GM18867 (cell line): ENCODE measurements at regions not wholly inside any gene's neighbourhood (a gene's known extent, or its start where the extent isn't known, plus 50 kb on each side); places are given as distances from the start of the nearest gene placed in this dataset.

Experiments used
- ATAC-seq: cut with Tn5 transposase; IDR thresholded peaks from one replicate; pipeline ENCODE4 v1.9.1; 2021; ENCODE audit warnings: mild to moderate bottlenecking, moderate library complexity; ENCODE audit not compliant: unreplicated experiment

DNA sequence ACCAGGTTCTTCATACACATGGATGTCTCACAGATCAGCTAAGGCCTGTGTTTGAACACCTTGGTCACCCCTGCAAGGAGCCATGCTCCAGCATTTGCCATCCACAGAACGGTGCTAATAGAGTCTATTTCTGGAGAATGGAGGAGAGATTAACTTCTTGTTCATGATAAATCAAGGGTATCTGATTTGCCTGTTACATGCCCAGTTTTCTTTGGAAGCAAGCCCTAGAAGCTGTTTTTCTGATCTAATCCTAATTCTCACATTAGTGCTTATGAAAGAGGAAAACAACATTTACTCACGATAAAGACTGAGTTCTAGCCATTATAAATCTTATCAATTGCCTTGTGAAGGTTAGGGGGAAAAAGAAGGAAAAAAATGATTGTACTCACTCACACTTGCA, 119.6 kb upstream of the DTNA start:
- no peak for ATAC-seq

DNA sequence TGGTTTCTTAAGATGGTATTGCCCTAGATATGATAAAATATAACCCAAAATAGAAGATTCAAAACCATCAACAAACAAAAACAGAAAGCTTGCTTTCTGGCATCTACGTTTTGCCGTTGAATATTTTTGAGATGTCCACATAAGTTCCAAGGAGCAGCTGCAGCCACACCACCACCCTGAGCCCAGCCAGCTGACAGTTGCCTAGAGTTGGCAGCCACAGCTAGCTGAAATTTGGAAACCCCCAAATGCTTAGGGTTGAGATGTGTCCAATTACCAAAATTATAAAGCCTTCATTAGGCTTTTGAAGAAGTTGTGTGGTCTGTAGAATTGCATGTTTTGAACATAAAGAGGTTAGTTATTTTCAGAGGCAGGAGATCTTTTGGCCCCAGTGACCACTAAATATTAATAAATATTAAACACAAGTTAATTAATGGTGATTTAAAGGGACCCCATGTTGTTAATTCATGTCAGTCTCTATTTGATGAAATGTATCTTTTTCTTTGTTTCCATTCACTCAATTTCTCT, 118.1 kb upstream of the DTNA start:
- ATAC-seq: no peak

- no peak for ATAC-seq
Measured at GRCh38 chr18:34592481-34592880, 117.6 kb upstream of the DTNA start.

GRCh38 chr18:34592961-34593382, 117.1 kb upstream of the DTNA start:
- no peak for ATAC-seq

- ATAC-seq: no peak
Measured at GRCh38 chr18:34594266-34594665, 115.8 kb upstream of the DTNA start.

DNA sequence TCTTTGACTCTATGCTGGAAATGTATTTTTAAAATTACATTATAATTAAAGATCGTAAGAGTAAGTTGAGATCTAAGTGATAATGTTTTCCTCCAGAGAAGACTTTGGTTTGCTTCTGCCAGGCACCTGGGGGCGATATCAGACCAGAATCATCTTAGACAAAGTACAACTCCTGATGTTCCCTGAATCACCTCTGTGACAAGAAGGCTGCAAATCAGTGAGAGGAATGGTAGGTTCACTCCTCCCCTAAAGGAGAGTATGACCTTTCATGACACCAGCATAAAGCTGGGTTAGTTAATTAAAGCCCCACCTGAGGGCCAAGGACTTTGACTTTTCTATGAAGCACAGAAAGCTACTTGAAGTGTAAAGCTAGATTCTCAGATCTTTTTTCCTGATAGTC, 114.4 kb upstream of the DTNA start:
- no peak for ATAC-seq

GRCh38 chr18:34598120-34598635, 111.9 kb upstream of the DTNA start:
- no peak for ATAC-seq

DNA sequence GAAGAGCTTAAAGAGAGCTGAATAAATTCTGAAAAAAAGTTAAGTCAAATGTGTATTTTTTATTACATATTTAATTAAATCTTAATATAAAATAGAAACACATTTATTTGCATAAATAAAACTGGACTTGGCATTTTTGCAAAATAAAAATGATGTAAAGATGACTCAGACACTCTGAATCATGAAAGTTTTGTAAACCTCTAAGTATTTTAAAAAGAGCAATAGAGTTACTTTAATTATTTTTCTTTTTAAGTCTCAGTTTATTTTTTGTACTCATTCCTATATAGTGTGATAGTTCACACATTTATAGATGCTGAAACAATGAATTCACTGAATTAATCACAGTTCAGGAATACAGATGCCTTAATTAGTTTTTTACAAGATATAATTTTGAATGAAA, 109.9 kb upstream of the DTNA start:
- no peak for ATAC-seq

DNA sequence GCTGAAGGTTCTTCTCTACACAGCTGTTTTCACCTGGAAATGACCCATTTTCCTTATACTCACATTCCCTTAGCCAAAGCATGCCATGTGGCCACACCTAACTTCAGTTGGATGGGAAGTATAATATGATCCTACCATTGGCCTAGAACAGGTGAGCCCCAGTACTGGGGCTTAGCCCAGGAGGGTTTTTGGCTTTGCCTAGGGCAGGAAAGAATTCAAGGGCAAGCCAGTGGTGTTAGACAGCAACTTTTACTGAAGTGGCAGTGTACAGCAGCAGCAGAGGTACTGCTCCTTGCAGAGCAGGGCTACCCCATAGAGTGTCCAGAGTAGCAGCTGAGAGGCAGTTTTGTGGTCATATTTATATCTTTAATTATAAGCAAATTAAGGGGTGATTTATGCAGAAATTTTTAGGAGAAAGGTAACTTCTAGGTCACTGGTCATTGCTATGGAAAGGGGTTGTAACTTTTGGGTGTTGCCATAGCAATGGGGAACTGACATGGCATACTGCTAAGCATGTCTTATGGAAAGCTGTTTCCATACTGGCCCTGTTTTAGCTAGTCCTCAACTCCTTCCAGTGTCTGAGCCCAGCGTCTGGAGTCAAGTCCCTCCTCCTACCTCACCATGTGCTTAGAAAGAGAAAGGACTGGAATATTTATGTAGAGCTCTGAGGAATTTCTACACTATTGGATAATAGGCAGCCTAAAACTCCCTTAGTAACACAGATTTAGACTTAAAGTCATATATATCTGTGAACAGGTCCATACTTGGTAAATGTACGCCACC, 109.0 kb upstream of the DTNA start:
- ATAC-seq: no peak

DNA sequence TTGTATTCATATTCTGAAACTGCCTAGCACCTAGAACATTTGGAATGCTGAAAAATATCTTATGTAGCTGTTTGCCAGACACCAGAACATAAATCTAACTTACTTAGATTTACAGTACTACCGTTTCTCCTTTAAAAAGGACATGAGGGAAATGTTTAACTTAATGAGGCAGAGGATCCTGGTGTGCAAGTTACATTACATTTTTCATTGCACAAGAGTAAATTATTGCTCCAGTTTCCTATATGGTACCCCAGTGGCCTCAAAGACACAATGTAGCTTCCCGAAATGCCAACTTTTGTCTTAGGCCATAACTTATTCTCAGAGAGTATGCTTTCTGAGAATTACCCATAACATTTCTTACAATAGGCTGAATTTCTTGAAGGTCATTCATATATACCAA, 105.5 kb upstream of the DTNA start:
- ATAC-seq: no peak

- ATAC-seq: no peak
Measured at GRCh38 chr18:34606851-34607250, 103.2 kb upstream of the DTNA start.

GRCh38 chr18:34608064-34608463, 102.0 kb upstream of the DTNA start:
- ATAC-seq: no peak

DNA sequence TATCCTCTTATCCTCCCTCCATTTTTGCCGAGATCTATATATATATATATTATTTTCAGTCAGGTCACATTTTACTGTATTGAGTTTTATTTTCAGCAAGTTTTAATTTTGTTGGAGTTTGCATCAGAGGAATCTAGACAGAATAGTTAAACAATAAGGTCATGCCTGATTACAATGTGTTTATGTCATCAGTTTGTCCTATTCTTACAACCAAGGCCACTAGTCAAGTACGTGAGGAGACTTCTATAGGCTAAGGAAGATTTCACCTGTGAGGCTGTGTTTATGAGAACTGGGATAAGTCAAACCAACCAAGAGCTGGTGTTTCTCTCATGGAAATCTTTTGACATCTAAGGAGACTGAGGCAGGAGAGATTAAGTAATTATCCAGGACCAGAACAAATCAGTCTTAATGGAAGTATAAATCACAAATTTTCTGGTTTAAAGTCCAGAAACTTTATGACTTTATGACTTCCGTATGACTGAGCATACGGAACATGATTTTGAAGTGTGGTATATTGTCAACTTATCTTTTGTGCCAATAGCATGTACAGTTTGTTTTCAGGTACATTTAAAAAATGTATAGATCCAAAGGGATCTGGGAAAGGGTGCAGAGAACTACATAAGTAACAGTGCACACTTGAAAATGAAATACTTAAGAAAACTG, 100.0 kb upstream of the DTNA start:
- no peak for ATAC-seq

GRCh38 chr18:34611904-34612303, 98.2 kb upstream of the DTNA start:
- ATAC-seq: no peak

DNA sequence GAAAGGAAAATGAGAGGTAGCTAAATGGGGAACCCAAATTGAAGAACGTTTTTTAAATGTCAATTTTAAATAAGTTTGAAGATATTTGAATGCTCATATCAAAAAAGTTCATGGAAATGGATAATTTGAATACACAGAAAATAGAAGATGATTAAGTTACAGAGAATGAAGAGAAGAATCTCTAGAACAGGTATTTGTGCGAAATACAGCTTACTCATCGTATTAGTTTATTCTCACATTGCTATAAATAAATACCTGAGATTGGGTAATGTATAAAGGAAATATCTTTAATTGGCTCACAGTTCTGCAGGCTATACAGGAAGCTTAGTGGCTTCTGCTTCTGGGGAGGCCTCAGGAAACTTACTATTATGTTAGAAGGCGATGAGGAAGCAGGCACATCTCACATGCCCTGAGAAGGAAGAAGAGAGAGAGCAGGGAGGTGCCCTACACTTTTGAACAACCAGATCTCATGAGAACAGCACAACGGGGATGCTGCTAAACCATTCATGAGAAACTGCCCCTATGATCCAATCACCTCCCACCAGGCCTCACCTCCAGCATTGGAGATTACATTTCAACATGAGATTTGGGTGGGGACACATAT, 89.7 kb upstream of the DTNA start:
- ATAC-seq: no peak

DNA sequence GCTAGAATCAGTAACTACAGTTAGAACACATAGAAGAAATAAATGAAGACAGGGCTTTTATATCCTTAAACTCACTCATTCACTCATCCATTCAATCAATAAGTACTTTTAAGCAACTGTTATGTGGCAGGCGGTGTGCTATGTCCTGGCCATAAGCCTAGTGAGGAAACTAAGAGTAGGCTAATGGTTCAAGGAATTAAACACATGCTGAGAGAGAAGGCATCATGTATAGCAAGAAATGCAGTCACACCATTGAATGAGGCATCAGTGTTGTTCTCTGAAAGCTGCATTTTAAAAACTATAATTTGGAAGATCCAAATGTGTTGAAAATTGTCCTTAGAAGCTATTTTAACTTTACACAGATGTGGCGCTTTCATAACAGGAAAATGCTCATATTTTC, 86.5 kb upstream of the DTNA start:
- no peak for ATAC-seq

- no peak for ATAC-seq
Measured at GRCh38 chr18:34624551-34624950, 85.5 kb upstream of the DTNA start.

DNA sequence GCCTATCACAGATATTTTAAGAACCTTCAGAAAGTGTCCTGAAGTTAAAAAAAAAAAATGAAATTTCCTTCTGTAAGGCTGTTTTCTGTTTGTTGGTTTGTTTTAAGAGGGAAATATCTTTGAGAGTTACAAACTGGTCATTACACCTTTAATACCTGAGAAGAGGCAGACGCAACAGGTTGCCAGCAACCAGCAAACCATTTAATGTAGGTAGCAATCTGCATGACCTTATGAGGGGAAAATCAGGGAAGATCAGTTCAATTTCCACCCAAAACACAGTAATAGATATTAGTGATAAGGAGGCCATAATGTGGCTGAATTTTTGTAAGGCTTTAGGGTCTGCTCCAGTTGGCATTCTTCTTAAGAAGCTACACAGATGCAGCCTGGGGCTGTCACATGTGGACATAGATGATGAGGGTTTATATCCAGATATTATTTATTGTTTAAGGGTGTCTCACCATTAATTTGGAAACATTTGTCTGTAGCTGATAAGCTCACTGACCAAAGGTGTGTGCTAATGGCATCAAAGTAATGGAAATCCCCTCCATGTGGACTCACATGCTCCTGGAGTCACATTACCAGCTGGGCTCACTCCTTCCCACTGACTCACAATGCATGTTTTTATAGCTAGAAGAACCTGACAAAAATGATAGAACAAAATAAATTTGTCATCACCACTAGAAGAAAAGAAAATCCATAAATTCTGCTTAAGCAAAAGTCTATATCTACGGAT, 83.5 kb upstream of the DTNA start:
- no peak for ATAC-seq

DNA sequence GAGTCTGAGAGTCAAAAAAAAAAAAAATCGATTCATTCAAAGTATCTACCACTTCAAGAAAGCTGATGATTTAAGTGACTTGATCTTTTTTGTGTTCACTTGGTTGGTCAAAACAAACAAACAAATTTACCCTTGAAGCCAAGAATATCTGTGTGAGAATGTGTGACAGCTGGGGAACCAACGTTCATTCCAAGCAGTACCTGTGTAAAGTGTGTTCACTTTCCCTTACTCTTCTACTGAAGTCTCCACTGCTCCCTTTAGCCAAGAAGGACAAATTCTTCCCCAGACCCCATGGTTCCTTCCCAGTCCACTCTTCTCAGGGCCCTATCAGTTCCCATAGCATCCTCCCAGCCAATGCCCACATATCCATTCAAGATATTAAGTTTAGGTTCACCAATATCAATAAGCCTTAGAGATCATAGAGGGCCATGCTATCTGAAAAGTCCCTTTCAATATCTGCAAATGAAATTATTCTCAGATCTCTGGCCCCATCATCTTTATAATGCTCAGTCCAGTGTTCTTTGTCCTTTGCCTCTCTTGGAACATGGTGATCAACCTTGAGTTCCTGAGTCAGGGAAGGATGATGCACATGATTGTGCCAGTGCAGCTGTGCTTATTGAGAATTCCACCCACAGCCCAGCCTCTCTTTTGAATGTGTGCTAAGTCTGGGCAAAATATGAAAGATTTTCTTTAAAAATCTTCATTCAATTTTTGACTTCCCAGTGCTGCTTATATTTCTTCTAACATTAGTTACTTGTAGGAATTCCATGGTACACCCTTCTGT, 82.8 kb upstream of the DTNA start:
- ATAC-seq: no peak
